ENCODE measurements at regions not wholly inside any gene's neighbourhood (a gene's known extent, or its start where the extent isn't known, plus 50 kb on each side); places are given as distances from the start of the nearest gene placed in this dataset.
"Not testable (repeated sequence)": the region's sequence is repeated elsewhere in the genome, so short reads cannot be mapped to it uniquely, and the experiment has no call there.

GRCh38 chr22:22769434-22770279, 118.0 kb upstream of the IGLL5 start:
- intact Hi-C loops (cut with DNase I): no loop called here
- ATAC-seq (no peak), DNase-seq (ENCODE audit: low spot score) (no peak)

- DNase-seq (ENCODE audit: low spot score) (no peak), ATAC-seq (peak; percentile 55)
- intact Hi-C loops (cut with DNase I): no loop called here
These were observed 117.2 kb upstream of the IGLL5 start for GRCh38 chr22:22770280-22770871.

- intact Hi-C loops (cut with DNase I): no loop called here
- DNase-seq (ENCODE audit: low spot score) (no peak), ATAC-seq (no peak)
These were observed 116.7 kb upstream of the IGLL5 start for GRCh38 chr22:22770881-22771280.

DNA sequence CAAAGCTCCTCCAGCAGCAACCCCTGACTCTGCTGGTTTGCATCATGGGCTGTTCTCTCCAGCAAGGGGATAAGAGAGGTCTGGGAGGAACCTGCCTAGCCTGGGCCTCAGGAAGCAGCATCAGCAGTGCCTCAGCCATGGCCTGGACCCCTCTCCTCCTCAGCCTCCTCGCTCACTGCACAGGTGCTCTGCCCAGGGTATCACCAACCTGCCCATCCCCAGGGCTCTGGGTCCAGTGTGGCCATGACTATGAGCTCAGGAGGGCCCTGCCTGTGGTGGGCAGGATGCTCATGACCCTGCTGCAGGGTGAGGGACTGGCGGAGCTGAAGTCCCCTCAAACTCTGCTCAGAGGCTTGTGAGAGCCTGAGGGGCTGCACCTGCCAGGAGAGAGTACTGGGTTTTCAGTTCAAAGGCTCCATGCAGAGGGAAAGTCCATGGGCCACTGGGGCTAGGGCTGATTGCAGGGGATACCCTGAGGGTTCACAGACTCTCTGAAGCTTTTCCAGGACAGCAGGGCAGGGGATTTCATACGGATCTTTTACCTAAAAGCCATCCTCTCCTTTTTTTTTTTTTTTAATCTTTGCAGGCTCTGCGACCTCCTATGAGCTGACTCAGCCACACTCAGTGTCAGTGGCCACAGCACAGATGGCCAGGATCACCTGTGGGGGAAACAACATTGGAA, 115.8 kb upstream of the IGLL5 start:
- intact Hi-C loops (cut with DNase I): no loop called here
- no peak for ATAC-seq
- DNase-seq (ENCODE audit: low spot score): peak; percentile 34

DNA sequence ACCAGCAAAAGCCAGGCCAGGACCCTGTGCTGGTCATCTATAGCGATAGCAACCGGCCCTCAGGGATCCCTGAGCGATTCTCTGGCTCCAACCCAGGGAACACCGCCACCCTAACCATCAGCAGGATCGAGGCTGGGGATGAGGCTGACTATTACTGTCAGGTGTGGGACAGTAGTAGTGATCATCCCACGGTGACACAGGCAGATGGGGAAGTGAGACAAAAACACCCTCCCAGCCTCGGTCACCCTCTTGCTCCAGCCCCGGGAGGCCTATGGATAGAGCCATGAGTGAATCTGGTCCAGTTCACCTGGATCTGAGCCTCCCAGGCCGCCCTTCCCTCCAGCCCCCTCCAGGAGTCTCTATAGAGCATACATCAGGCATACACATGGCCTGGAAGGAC, 115.2 kb upstream of the IGLL5 start:
- no peak for ATAC-seq
- intact Hi-C loops (cut with DNase I): no loop called here
- no peak for DNase-seq (ENCODE audit: low spot score)

DNA sequence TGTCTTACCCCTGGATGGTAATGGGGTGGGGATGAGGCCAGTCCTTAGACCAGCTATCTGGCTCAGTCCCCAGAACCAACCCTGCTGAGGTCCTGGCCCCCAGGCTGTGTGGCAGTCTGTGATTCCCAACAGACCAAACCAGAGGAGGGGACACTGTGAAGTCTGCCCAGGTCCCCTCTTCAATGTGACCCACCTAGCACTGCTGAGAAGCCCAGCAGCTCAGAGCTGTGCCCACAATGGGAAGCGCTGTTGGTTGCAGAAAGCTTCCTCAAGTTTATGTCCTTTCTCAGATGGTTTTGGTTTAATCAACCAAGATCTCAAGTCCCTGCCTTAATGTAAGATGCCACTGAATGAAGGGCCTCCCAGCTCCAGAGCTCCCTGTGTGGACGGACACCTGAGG, 114.7 kb upstream of the IGLL5 start:
- no peak for DNase-seq (ENCODE audit: low spot score)
- no peak for ATAC-seq
- intact Hi-C loops (cut with DNase I): no loop called here

DNA sequence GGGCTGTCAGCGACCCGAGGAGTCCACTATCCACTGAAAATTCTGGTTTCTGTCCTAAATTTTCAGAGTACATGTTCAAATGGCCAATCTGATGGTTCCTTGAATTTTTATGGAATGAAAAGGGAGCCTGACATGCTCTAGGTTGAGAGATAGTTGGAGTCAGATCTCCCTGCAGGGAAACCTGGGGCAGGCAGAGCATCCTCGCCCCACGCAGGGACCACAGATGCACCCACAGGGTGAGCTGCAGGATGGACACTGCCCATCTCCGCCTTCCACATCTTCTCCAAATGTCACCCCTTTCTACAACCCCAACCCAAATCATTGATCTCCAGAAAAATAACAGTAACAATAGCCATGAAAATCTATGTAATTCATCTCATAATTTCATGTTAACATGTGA, 114.2 kb upstream of the IGLL5 start:
- no peak for DNase-seq (ENCODE audit: low spot score)
- intact Hi-C loops (cut with DNase I): no loop called here
- ATAC-seq: no peak

GRCh38 chr22:22773979-22774604, 113.5 kb upstream of the IGLL5 start:
- ATAC-seq (peak; percentile 63), DNase-seq (ENCODE audit: low spot score) (no peak)
- intact Hi-C loops (cut with DNase I): no loop called here

GRCh38 chr22:22774762-22775161, 112.9 kb upstream of the IGLL5 start:
- ATAC-seq; intact Hi-C loops (cut with DNase I); DNase-seq (ENCODE audit: low spot score): not testable (repeated sequence)

DNA sequence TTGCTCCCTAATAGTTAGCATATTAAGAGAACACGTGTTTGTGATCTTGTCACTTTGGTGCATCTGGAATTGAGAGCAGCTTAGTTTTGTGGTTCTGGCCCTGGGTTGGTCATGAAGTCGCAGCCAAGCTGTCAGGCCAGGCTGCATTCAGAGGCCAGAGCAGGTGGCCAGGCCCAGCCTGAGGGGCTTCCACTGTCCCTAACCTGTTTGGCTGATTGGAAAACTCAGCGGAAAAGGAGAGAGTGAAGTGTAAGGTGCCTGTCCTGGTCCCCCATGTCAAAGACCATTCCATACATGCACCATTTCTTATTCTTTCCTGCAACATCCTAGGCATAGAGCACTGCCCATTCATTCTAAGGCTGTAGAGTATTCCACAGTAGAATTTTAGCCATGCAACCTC, 111.5 kb upstream of the IGLL5 start:
- no peak for DNase-seq (ENCODE audit: low spot score)
- intact Hi-C loops (cut with DNase I): no loop called here
- ATAC-seq: no peak

DNA sequence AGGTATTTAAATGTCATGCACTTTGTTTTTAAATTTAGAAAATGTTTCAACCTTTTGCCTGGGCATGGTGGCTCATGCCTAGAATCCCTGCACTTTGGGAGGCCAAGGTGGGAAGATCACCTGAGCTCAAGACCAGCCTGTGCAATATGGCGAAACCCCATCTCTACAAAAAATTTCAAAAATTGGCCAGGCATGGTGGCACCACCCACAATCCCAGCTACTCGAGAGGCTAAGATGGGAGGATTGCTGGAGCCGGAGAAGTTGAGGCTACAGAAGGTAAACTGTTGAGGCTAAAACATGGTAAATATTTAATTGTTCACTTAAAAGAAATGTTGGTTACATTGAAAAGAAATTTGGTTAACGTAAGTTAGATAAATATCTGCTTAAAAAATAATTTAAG, 108.4 kb upstream of the IGLL5 start:
- ATAC-seq (no peak), DNase-seq (ENCODE audit: low spot score) (no peak)
- intact Hi-C loops (cut with DNase I): no loop called here

DNA sequence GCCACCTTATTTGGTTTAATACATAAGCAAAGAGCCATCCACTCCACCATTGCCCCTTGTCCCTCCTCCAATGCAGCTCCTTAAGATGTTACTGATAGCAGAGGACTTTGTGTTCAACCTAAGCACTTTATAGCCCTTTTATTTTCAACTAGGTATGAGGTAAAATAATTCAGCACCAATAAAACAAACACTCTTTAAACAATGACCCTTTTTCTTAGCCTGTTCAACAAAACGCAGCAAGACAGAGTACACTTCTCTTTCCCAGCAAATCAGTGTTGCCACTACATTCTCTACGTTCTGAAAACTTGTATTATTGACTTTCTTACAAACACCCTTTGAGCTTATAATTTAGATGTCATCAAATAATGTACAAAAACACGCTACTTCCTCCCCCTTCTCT, 104.0 kb upstream of the IGLL5 start:
- DNase-seq (ENCODE audit: low spot score) (no peak), ATAC-seq (no peak)
- intact Hi-C loops (cut with DNase I): no loop called here

DNA sequence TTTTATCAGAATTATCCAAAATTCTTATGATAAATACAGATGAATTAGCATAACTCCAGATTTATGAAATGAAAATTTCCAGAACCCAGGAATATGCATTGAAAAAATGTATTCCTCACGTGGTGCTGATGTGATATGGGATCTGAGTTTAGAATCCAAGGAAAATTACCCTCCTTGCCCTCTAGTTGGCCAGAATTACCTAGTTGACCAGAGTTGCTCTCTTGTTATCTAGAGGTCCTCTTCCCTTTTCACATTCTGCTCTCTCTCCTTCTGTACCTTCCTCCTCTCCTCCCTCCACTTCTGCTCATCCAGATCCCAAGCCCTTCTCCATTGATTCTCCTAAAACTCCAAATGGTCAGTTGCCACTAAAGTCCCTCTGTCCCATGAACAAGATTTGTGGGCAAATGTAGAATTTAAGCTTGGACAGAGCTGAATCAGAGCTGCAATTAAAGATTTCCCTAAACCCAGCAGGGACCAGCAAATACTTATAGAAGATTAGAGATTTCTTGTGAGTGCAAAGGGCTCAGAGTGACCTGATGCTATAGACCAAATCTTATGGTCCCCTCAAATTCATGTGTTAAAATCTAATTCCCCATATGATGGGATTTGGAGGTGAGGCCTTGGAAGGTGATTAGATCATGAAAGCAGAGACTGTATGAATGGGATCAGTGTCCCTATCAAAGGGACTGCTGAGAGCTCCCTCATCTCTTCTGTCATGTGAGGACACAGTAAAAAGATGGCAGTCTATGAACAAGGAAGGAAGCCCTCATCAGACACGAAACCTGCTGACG, 103.2 kb upstream of the IGLL5 start:
- intact Hi-C loops (cut with DNase I): no loop called here
- DNase-seq (ENCODE audit: low spot score) (no peak), ATAC-seq (no peak)

GRCh38 chr22:22785316-22786065, 102.1 kb upstream of the IGLL5 start:
- no peak for DNase-seq (ENCODE audit: low spot score)
- intact Hi-C loops (cut with DNase I): no loop called here
- no peak for ATAC-seq

DNA sequence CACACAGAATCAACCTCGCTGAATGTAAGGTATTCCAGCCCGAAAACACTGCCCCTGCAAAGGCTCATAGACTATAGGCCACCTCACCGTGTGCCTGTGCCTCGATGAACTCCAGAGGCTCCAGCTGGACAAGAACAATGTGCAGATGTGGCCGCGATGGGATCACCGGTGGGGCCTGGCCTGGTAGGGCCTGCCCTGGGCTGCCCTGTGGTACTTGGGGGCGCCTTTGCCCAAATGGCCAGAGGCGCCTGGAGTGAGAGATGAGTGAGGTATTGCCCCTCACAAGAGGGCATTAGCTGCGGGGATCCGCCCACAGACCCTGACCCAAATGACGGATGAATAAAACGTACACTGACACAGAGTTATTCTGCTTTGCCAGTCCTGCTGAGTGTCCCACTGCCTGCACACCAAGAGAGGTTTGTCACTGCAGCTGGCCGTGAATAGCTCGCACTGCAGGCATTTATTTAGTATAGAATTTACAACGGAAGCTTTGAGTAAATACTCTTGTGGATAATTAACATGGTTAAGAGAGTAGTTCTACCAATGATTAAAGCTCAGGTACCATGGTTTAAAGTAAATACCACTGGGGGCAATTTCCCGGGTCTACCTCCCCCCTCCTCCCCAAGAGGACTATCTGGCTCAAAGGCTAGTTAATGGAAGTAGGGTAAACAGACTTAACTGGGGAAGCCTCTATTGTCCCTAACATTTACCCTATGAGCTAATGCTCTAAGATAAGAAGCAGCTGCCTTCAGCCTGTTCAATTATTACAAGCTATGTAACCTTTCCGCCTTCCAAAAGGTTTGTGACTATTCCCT, 101.1 kb upstream of the IGLL5 start:
- ATAC-seq (no peak), DNase-seq (ENCODE audit: low spot score) (no peak)
- intact Hi-C loops (cut with DNase I): no loop called here

GRCh38 chr22:22787151-22787550, 100.5 kb upstream of the IGLL5 start:
- intact Hi-C loops (cut with DNase I): no loop called here
- ATAC-seq: no peak
- no peak for DNase-seq (ENCODE audit: low spot score)

- DNase-seq (ENCODE audit: low spot score) (peak; percentile 73), ATAC-seq (peak; percentile 79)
- intact Hi-C loops (cut with DNase I): no loop called here
These were observed 99.7 kb upstream of the IGLL5 start for GRCh38 chr22:22787786-22788459.
